Fibroblast of skin of abdomen (primary cell): ENCODE measurements at regions not wholly inside any gene's neighbourhood (a gene's known extent, or its start where the extent isn't known, plus 50 kb on each side); places are given as distances from the start of the nearest gene placed in this dataset.
"Not testable (repeated sequence)": the region's sequence is repeated elsewhere in the genome, so short reads cannot be mapped to it uniquely, and the experiment has no call there.

Experiments
- DNase-seq: peaks from one replicate; pipeline ENCODE4 v3.0.0-alpha.2; 2013

- DNase-seq = no peak
These were observed 107.8 kb upstream of the BCL6 start for GRCh38 chr3:187852842-187853730.

DNA sequence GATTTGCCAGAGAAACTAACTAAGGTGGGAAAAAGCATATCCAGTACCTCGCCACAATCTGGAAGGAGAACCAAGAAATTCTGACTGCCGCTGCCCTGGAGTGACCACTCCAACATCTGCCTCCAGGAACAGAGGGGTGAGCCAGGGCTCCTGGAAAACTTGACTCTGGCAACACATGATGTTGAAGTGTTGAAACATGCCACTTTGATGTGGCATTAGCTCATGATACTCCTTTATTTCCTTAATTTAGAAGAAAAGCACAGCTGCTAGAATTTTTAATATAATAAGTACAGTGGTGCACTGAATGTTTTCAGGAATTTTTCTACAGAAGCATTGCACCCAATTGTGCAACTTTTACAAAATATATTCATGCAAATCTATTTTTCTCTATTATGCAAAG is 109.9 kb upstream of the BCL6 start:
- DNase-seq = no peak

- DNase-seq = no peak
These were observed 111.3 kb upstream of the BCL6 start for GRCh38 chr3:187856555-187856954.

- no peak for DNase-seq
These were observed 112.8 kb upstream of the BCL6 start for GRCh38 chr3:187858041-187858440.

DNA sequence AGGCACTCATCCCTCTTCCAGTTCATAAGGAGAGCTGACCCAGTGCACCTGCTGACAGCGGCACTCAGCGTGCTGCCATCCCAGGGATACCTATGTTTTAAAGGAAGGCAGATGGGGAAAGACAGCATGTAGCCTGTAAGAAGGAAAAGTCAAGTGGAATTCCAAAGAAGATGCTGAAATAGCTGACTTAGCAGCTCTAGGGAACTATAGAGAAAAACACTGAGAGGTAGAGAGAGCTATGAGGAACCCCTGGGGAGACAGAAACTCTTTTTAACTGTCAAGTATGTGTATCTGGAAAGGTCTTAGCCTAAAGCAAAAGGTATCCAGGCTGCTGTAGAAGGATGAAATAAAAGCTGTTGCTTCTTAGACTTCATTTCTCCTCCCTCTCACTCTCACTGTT is 113.4 kb upstream of the BCL6 start:
- DNase-seq = no peak

GRCh38 chr3:187862701-187863277 is 117.5 kb upstream of the BCL6 start:
- not testable (repeated sequence) for DNase-seq

DNA sequence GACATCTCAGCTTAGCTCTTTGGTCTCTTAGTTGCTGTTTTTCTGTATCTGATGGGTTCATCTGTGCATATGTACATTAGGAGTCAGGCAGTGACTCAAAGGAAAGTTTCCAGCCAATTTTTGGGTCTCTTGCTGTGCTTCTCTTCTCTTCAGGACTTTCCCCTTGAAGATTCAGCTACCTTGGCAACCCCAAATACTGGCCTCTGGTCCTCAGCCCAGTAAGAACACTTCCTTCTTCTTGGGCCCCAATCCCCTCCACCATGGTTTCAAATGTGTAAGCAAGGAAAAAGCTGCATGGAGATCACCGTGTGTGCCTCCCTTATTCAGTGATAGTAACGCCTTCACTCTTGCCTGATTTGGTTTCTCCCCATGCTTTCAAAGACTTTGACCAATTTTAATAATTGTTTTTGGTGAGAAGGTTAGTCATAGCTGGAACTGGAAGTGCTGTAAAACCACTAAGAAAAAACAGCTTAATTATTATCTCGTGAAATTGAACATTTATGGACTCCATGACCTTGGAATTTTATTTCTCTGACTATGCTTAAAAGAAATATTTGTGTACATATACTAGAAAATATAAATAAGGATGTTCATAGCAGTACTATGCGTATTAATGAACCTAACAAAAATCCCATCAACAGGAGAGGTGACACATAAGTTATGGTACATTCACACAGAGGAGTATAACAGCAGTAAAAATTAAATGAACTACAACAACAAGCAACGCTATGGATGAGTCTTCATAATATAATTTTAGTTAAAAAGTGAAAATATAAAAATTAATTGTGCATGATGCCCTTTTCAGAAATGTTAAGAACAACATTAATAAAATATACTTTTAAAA is 125.3 kb upstream of the BCL6 start:
- DNase-seq = no peak

- DNase-seq = no peak
These were observed 125.9 kb upstream of the BCL6 start for GRCh38 chr3:187871204-187871591.

GRCh38 chr3:187871848-187872247 is 126.6 kb upstream of the BCL6 start:
- no peak for DNase-seq

DNA sequence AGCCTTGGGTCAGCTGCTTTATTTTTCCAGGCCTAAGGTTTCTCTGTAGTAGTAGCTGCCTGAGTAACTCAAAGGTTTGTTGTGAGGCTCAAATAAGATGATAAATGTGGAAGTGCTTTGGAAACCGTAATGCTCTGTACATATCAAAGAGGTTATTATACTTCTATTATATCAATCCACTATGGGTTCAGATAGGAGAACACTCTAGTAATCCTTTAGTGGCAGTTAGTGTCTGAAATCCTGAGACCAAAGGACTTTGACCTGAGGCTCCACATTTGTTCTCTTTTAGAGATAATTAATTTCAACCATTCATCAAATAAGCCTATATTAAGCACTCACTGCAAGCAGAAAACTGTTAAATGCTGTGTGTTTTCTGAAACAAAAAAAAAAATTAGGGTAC is 128.6 kb upstream of the BCL6 start:
- DNase-seq = no peak

DNA sequence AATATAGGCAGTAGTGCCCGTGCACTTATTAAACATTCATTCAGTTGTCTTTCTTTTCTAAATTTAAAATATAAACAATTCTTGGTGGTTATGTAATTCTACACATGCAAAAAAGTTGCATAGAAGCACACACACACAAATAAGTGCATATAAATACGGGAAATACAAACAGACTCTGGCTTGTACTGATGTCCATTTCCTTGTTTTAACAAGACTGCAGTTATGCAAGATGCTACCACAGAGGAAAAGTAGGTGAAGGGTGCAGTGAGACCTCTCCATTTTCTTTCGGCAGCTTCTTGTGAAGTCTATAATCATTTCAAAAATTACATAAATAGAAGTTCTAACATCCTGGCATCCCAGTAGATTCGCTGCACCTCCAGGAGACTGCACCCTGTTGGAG is 130.6 kb upstream of the BCL6 start:
- no peak for DNase-seq

- DNase-seq = peak; percentile 70
These were observed 133.7 kb upstream of the BCL6 start for GRCh38 chr3:187878772-187879518.

- no peak for DNase-seq
These were observed 135.2 kb upstream of the BCL6 start for GRCh38 chr3:187880441-187880840.

DNA sequence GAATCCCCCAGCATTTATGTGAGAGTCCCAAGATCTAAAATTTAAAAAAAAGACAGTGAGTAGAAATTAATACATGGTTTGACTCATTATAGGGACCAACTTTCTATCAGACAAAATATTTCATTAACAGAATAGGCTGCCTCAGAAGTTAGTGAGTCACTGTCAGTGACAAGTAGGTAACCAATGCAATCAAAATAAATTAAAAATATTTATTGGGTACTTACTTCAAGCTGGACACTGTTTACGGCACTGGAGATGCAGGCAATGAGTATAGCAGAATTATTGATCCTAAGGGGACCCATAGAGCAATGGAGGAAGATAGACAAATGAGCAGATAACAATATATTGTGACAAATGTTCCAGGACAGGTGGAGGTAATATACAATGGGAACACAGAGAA is 135.6 kb upstream of the BCL6 start:
- no peak for DNase-seq

DNA sequence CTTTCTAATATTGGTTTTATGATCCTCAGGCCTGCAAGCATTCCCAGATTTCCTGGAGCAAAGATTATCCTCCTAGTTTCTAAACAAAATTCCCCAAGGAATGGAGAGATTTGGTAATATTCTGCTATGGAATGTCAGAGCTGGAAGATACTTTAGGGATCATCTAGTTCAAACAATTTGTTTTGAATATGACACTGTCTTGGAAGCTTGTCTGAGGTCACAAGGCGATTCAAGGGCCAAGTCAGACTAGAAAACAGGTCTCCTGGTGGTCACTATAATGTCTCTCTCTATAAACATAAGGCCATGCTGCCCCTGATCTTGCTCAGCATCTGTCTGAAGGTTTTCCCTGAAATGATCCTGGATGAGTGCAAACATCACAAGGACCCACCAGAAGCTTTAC is 143.4 kb upstream of the BCL6 start:
- no peak for DNase-seq

DNA sequence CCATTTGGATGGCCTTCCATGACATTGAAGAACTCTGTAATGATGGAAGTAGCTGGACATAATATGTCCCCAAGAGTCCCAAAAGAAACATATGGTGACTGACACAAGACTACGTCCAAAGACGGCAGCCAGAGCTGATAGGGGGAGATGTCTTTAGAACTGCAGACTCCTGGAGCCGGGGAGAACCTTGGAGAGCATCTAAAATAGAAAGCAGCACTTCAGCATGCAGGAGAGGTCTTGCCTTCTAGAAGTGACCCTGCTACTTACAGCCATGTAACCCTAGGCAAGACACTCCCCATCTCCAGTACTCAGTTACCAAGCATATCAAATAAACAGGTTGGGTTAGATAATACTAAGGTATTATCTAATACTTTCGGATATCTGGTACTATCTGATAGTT is 143.8 kb upstream of the BCL6 start:
- no peak for DNase-seq

DNA sequence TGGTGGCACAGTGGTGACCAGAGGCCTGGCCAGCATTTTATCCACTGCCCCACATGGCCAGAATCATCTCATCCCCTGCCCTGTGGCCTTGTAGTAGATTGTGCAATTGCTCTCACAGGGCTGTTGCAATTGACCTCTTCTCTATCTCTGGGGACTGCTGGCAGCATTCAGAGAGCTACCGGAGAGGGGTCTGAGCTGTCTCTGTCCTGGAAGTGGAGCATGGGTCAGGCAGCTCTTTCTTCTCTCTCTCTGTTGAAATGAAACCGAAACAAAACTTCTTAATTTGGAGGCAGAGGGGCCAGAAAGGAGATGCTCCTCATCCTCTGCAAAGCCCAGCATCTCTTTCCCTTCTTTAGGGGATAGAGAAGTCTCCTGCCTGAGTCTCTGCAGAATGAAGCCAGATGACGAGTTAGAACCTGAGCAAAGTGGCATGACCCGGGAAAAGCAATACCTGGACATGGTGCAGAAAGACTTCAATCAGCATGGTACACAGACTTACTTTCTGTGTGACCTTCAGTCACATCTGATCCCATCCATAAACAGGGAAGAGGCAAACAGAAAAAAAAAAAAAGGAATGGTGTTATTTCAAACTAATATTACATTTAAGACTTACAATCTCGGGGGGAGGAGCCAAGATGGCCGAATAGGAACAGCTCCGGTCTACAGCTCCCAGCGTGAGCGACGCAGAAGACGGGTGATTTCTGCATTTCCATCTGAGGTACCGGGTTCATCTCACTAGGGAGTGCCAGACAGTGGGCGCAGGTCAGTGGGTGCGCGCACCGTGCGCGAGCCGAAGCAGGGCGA is 144.5 kb upstream of the BCL6 start:
- no peak for DNase-seq

GRCh38 chr3:187890405-187890752 is 145.1 kb upstream of the BCL6 start:
- DNase-seq = not testable (repeated sequence)

DNA sequence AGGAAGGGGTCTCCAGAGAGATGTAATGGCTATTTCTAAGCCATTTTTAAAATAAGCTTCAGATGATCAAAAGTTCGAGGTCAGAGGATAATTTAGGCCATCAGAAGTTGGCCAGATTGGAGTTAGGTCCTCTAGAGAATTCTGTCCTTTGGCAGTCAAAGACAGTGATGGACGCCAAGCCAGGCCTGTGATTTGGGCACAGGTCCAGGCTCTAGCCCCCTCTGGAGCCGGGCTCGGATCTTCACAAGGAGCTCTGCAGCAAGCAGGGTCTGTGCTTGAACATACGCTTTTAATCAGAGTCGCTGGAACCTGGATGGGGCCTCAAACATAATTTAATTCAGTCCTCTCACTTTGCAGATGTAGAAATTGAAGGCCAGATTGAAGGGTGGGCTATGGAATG is 151.4 kb upstream of the BCL6 start:
- DNase-seq = no peak

GRCh38 chr3:187899246-187899645 is 154.0 kb upstream of the BCL6 start:
- no peak for DNase-seq

- DNase-seq = no peak
These were observed 155.9 kb upstream of the BCL6 start for GRCh38 chr3:187900993-187901755.
